ENCODE measurements at regions not wholly inside any gene's neighbourhood (a gene's known extent, or its start where the extent isn't known, plus 50 kb on each side); places are given as distances from the start of the nearest gene placed in this dataset.

GRCh38 chr13:73683746-73684145, 450.5 kb downstream of the KLF12 start:
- Histone ChIP-seq H3K36me3 (ENCODE audit: control insufficient read depth, insufficient read depth, low read length) (no peaks in the 10 kb centered on the region), H3K9me3 (ENCODE audit: control insufficient read depth, insufficient read depth, low read length) (no peaks in the 10 kb centered on the region), H3K4me3 (ENCODE audit: low read depth, low read length) (no peak overlapping the region), H3K27ac (ENCODE audit: low read depth, low read length) (no peak overlapping the region), H3K27me3 (ENCODE audit: control insufficient read depth, insufficient read depth, low read length) (no peaks in the 10 kb centered on the region), H3K4me1 (ENCODE audit: control insufficient read depth, insufficient read depth, low read length) (no peaks in the 10 kb centered on the region)
- WGBS (ENCODE audit: insufficient coverage), result no CpG with 5 or more reads among the region's 3 CpGs
- DNase-seq (ENCODE audit: low read depth in 4 of 6, low spot score in 6 of 6), result no peak

GRCh38 chr13:73681779-73682178, 452.4 kb downstream of the KLF12 start:
- H3K27ac ChIP-seq (ENCODE audit: low read depth, low read length), result no peak overlapping the region
- WGBS (ENCODE audit: insufficient coverage), result 100% methylated on average over 1 of the region's 2 CpGs
- no peak for DNase-seq (ENCODE audit: low read depth in 4 of 6, low spot score in 6 of 6)
- H3K9me3 ChIP-seq (ENCODE audit: control insufficient read depth, insufficient read depth, low read length), result no peaks in the 10 kb centered on the region
- no peaks in the 10 kb centered on the region for H3K4me1 ChIP-seq (ENCODE audit: control insufficient read depth, insufficient read depth, low read length)
- H3K36me3 ChIP-seq (ENCODE audit: control insufficient read depth, insufficient read depth, low read length), result no peaks in the 10 kb centered on the region
- no peaks in the 10 kb centered on the region for H3K27me3 ChIP-seq (ENCODE audit: control insufficient read depth, insufficient read depth, low read length)
- no peak overlapping the region for H3K4me3 ChIP-seq (ENCODE audit: low read depth, low read length)

GRCh38 chr13:73681015-73681414, 453.2 kb downstream of the KLF12 start:
- H3K4me3 ChIP-seq (ENCODE audit: low read depth, low read length), result no peak overlapping the region
- no peak overlapping the region for H3K27ac ChIP-seq (ENCODE audit: low read depth, low read length)
- no peaks in the 10 kb centered on the region for H3K9me3 ChIP-seq (ENCODE audit: control insufficient read depth, insufficient read depth, low read length)
- DNase-seq (ENCODE audit: low read depth in 4 of 6, low spot score in 6 of 6), result no peak
- no peaks in the 10 kb centered on the region for H3K27me3 ChIP-seq (ENCODE audit: control insufficient read depth, insufficient read depth, low read length)
- WGBS (ENCODE audit: insufficient coverage), result no CpG with 5 or more reads among the region's 3 CpGs
- no peaks in the 10 kb centered on the region for H3K36me3 ChIP-seq (ENCODE audit: control insufficient read depth, insufficient read depth, low read length)
- no peaks in the 10 kb centered on the region for H3K4me1 ChIP-seq (ENCODE audit: control insufficient read depth, insufficient read depth, low read length)

- no CpG with 5 or more reads among the region's 4 CpGs for WGBS (ENCODE audit: insufficient coverage)
- Histone ChIP-seq H3K9me3 (ENCODE audit: control insufficient read depth, insufficient read depth, low read length) (no peaks in the 10 kb centered on the region), H3K4me1 (ENCODE audit: control insufficient read depth, insufficient read depth, low read length) (no peaks in the 10 kb centered on the region), H3K36me3 (ENCODE audit: control insufficient read depth, insufficient read depth, low read length) (no peaks in the 10 kb centered on the region), H3K4me3 (ENCODE audit: low read depth, low read length) (no peak overlapping the region), H3K27me3 (ENCODE audit: control insufficient read depth, insufficient read depth, low read length) (no peaks in the 10 kb centered on the region), H3K27ac (ENCODE audit: low read depth, low read length) (no peak overlapping the region)
- DNase-seq (ENCODE audit: low read depth in 4 of 6, low spot score in 6 of 6), result no peak
Observed at GRCh38 chr13:73677048-73677601, 457.1 kb downstream of the KLF12 start.

- H3K27ac ChIP-seq (ENCODE audit: low read depth, low read length), result no peak overlapping the region
Observed at GRCh38 chr13:73676550-73677047, 457.6 kb downstream of the KLF12 start.

GRCh38 chr13:73675821-73676220, 458.4 kb downstream of the KLF12 start:
- Histone ChIP-seq H3K36me3 (ENCODE audit: control insufficient read depth, insufficient read depth, low read length) (no peaks in the 10 kb centered on the region), H3K27ac (ENCODE audit: low read depth, low read length) (no peak overlapping the region), H3K9me3 (ENCODE audit: control insufficient read depth, insufficient read depth, low read length) (no peaks in the 10 kb centered on the region), H3K4me1 (ENCODE audit: control insufficient read depth, insufficient read depth, low read length) (no peaks in the 10 kb centered on the region), H3K4me3 (ENCODE audit: low read depth, low read length) (no peak overlapping the region), H3K27me3 (ENCODE audit: control insufficient read depth, insufficient read depth, low read length) (no peaks in the 10 kb centered on the region)
- no peak for DNase-seq (ENCODE audit: low read depth in 4 of 6, low spot score in 6 of 6)
- 57% methylated on average over 1 of the region's 4 CpGs for WGBS (ENCODE audit: insufficient coverage)

More at GRCh38 chr13:73676550-73677047, 457.6 kb downstream of the KLF12 start:
- Histone ChIP-seq H3K4me1 (ENCODE audit: control insufficient read depth, insufficient read depth, low read length) (no peaks in the 10 kb centered on the region), H3K27me3 (ENCODE audit: control insufficient read depth, insufficient read depth, low read length) (no peaks in the 10 kb centered on the region), H3K36me3 (ENCODE audit: control insufficient read depth, insufficient read depth, low read length) (no peaks in the 10 kb centered on the region), H3K4me3 (ENCODE audit: low read depth, low read length) (no peak overlapping the region), H3K9me3 (ENCODE audit: control insufficient read depth, insufficient read depth, low read length) (no peaks in the 10 kb centered on the region)
- DNase-seq (ENCODE audit: low read depth in 4 of 6, low spot score in 6 of 6), result no peak
- WGBS (ENCODE audit: insufficient coverage), result 75% methylated on average over 1 of the region's 2 CpGs

- no peak overlapping the region for H3K27ac ChIP-seq (ENCODE audit: low read depth, low read length)
- DNase-seq (ENCODE audit: low read depth in 4 of 6, low spot score in 6 of 6), result no peak
- no CpG with 5 or more reads among the region's 2 CpGs for WGBS (ENCODE audit: insufficient coverage)
- H3K36me3 ChIP-seq (ENCODE audit: control insufficient read depth, insufficient read depth, low read length), result no peaks in the 10 kb centered on the region
- no peaks in the 10 kb centered on the region for H3K4me1 ChIP-seq (ENCODE audit: control insufficient read depth, insufficient read depth, low read length)
- no peaks in the 10 kb centered on the region for H3K27me3 ChIP-seq (ENCODE audit: control insufficient read depth, insufficient read depth, low read length)
- no peaks in the 10 kb centered on the region for H3K9me3 ChIP-seq (ENCODE audit: control insufficient read depth, insufficient read depth, low read length)
- no peak overlapping the region for H3K4me3 ChIP-seq (ENCODE audit: low read depth, low read length)
Observed at GRCh38 chr13:73674570-73674969, 459.6 kb downstream of the KLF12 start.

GRCh38 chr13:73673931-73674330, 460.3 kb downstream of the KLF12 start:
- WGBS (ENCODE audit: insufficient coverage), result 98% methylated on average over 9 of the region's 11 CpGs
- H3K4me1 ChIP-seq (ENCODE audit: control insufficient read depth, insufficient read depth, low read length), result no peaks in the 10 kb centered on the region
- no peaks in the 10 kb centered on the region for H3K36me3 ChIP-seq (ENCODE audit: control insufficient read depth, insufficient read depth, low read length)
- no peaks in the 10 kb centered on the region for H3K27me3 ChIP-seq (ENCODE audit: control insufficient read depth, insufficient read depth, low read length)
- no peak overlapping the region for H3K4me3 ChIP-seq (ENCODE audit: low read depth, low read length)
- DNase-seq (ENCODE audit: low read depth in 4 of 6, low spot score in 6 of 6), result no peak
- H3K9me3 ChIP-seq (ENCODE audit: control insufficient read depth, insufficient read depth, low read length), result no peaks in the 10 kb centered on the region
- H3K27ac ChIP-seq (ENCODE audit: low read depth, low read length), result no peak overlapping the region

GRCh38 chr13:73672492-73672891, 461.7 kb downstream of the KLF12 start:
- Histone ChIP-seq H3K27ac (ENCODE audit: low read depth, low read length) (no peak overlapping the region), H3K4me1 (ENCODE audit: control insufficient read depth, insufficient read depth, low read length) (no peaks in the 10 kb centered on the region), H3K9me3 (ENCODE audit: control insufficient read depth, insufficient read depth, low read length) (no peaks in the 10 kb centered on the region), H3K27me3 (ENCODE audit: control insufficient read depth, insufficient read depth, low read length) (no peaks in the 10 kb centered on the region), H3K36me3 (ENCODE audit: control insufficient read depth, insufficient read depth, low read length) (no peaks in the 10 kb centered on the region), H3K4me3 (ENCODE audit: low read depth, low read length) (no peak overlapping the region)
- peak in 2 of 6 donors; percentile 16 to 67 for DNase-seq (ENCODE audit: low read depth in 4 of 6, low spot score in 6 of 6)
- 31% methylated on average over 3 of the region's 3 CpGs for WGBS (ENCODE audit: insufficient coverage)

- Histone ChIP-seq H3K4me1 (ENCODE audit: control insufficient read depth, insufficient read depth, low read length) (no peaks in the 10 kb centered on the region), H3K27ac (ENCODE audit: low read depth, low read length) (no peak overlapping the region), H3K36me3 (ENCODE audit: control insufficient read depth, insufficient read depth, low read length) (no peaks in the 10 kb centered on the region), H3K4me3 (ENCODE audit: low read depth, low read length) (no peak overlapping the region), H3K27me3 (ENCODE audit: control insufficient read depth, insufficient read depth, low read length) (no peaks in the 10 kb centered on the region), H3K9me3 (ENCODE audit: control insufficient read depth, insufficient read depth, low read length) (no peaks in the 10 kb centered on the region)
- WGBS (ENCODE audit: insufficient coverage), result no CpG with 5 or more reads among the region's 5 CpGs
- no peak for DNase-seq (ENCODE audit: low read depth in 4 of 6, low spot score in 6 of 6)
Observed at GRCh38 chr13:73671732-73672131, 462.5 kb downstream of the KLF12 start.

All from spinal cord (tissue), 9 donors.